ENCODE measurements at regions not wholly inside any gene's neighbourhood (a gene's known extent, or its start where the extent isn't known, plus 50 kb on each side); places are given as distances from the start of the nearest gene placed in this dataset.

DNA sequence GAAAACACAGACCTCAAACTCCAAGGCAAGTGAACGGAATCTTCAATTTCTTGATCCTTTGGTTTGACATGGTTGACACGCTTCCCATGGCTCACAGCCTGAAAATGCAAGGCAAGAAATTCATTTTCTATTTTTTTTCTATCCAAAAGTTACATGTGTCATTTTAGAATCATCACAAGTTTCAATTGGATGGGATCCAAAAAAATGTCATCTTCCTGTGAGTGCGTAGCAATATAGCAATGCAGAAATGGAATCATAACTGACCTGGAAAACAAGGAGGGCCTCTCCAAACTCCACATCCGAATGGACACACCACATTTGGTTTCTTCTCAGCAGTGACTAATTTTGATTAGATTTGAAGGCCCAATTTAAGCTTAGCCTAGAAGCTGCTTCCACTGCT, 175.8 kb upstream of the ATP11B start:
- Mint-ChIP-seq H3K4me1 (no peaks in the 10 kb centered on the region), H3K27ac (no peak overlapping the region), H3K9me3 (ENCODE audit: insufficient read depth) (no peaks in the 10 kb centered on the region), H3K27me3 (peaks cover 22% of the 10 kb centered on the region), H3K4me3 (no peak overlapping the region)
- no peak for DNase-seq
- Histone ChIP-seq H3K36me3 (replicated peaks in 1 of 2; ENCODE audit: control extremely low read depth in 1 of 2, control insufficient read depth in 1 of 2, extremely low read depth in 1 of 2, insufficient read depth in 2 of 2, low read length in 1 of 2) (no peaks in the 10 kb centered on the region), H3K27ac (ENCODE audit: low read length in 2 of 2) (no peak overlapping the region), H3K4me3 (ENCODE audit: control extremely low read depth in 1 of 5, extremely low read depth in 1 of 5, insufficient read depth in 1 of 5, low read depth in 2 of 5, low read length in 4 of 5) (no peak overlapping the region), H3K9me3 (ENCODE audit: control extremely low read depth in 1 of 3, control insufficient read depth in 2 of 3, insufficient read depth in 1 of 3, low read length in 2 of 3) (no peaks in the 10 kb centered on the region), H4K20me1 (ENCODE audit: control insufficient read depth, insufficient read depth, low read length, poor library complexity, severe bottlenecking) (no peaks in the 10 kb centered on the region), H3K4me2 (replicated peaks; ENCODE audit: low read depth, low read length, poor library complexity, severe bottlenecking) (no peak overlapping the region), H3K4me1 (ENCODE audit: control insufficient read depth in 2 of 2, insufficient read depth in 2 of 2, low read length in 2 of 2) (no peaks in the 10 kb centered on the region), H3K79me2 (ENCODE audit: control insufficient read depth, insufficient read depth, low read length) (no peaks in the 10 kb centered on the region), H3K9ac (ENCODE audit: low read length) (no peak overlapping the region), H3K27me3 (replicated peaks in 1 of 4; ENCODE audit: control extremely low read depth in 1 of 4, control insufficient read depth in 3 of 4, insufficient read depth in 4 of 4, low read length in 3 of 4) (no peaks in the 10 kb centered on the region), H2AFZ (ENCODE audit: insufficient read depth, low read depth, low read length, poor library complexity, severe bottlenecking) (no peak overlapping the region)
- ChIA-PET CTCF (no interaction called here), POLR2A (no interaction called here)
- WGBS (ENCODE audit: insufficient coverage) = 93% methylated on average over 2 of the region's 4 CpGs
- no peak for ATAC-seq (ENCODE audit: low read depth)
- intact Hi-C loops (cut with micrococcal nuclease) = no loop called here
- no peak for TF ChIP-seq EZH2 (IDR thresholded peaks at IDR 0.05; ENCODE audit: borderline replicate concordance, insufficient read depth, low read depth, low read length, poor library complexity, severe bottlenecking)
- TF ChIP-seq, protein P1, sequence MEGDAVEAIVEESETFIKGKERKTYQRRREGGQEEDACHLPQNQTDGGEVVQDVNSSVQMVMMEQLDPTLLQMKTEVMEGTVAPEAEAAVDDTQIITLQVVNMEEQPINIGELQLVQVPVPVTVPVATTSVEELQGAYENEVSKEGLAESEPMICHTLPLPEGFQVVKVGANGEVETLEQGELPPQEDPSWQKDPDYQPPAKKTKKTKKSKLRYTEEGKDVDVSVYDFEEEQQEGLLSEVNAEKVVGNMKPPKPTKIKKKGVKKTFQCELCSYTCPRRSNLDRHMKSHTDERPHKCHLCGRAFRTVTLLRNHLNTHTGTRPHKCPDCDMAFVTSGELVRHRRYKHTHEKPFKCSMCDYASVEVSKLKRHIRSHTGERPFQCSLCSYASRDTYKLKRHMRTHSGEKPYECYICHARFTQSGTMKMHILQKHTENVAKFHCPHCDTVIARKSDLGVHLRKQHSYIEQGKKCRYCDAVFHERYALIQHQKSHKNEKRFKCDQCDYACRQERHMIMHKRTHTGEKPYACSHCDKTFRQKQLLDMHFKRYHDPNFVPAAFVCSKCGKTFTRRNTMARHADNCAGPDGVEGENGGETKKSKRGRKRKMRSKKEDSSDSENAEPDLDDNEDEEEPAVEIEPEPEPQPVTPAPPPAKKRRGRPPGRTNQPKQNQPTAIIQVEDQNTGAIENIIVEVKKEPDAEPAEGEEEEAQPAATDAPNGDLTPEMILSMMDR (IDR thresholded peaks at IDR 0.05) = no peak

DNA sequence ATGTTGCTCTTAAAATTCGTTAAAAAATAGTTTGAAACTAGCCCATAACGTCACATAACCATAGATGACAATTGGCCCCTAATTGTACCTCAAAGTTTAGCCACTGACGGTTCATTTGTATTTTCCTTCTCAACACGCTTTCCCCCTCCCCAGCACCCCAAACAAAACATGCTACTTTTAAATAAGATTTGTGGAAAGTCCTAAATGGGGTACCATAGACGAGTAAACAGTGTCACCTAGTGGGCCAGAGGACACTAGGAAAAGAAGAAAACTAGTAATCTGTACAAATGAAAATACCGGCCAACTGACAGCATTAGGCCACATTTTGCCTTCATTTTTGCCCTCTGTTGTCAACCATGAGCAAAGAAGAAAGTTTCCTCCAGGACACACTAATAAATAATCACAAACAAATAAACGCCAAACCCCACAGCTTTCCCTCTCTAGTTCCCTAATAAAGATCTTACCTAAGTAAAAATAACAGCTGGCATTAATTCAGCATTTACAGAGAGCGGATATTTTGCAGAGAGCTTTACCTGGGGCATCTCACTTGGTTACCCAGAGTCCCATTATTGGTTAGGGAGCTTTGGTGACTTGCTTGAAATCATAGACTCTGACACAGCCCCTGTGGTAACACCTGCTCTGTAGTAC, 175.1 kb upstream of the ATP11B start:
- Histone ChIP-seq H3K4me3 (ENCODE audit: control extremely low read depth in 1 of 5, extremely low read depth in 1 of 5, insufficient read depth in 1 of 5, low read depth in 2 of 5, low read length in 4 of 5) (no peak overlapping the region), H3K4me1 (ENCODE audit: control insufficient read depth in 2 of 2, insufficient read depth in 2 of 2, low read length in 2 of 2) (no peaks in the 10 kb centered on the region), H3K9ac (ENCODE audit: low read length) (no peak overlapping the region), H3K4me2 (replicated peaks; ENCODE audit: low read depth, low read length, poor library complexity, severe bottlenecking) (no peak overlapping the region), H3K27ac (ENCODE audit: low read length in 2 of 2) (no peak overlapping the region), H3K36me3 (replicated peaks in 1 of 2; ENCODE audit: control extremely low read depth in 1 of 2, control insufficient read depth in 1 of 2, extremely low read depth in 1 of 2, insufficient read depth in 2 of 2, low read length in 1 of 2) (no peaks in the 10 kb centered on the region), H2AFZ (ENCODE audit: insufficient read depth, low read depth, low read length, poor library complexity, severe bottlenecking) (no peak overlapping the region), H3K27me3 (replicated peaks in 1 of 4; ENCODE audit: control extremely low read depth in 1 of 4, control insufficient read depth in 3 of 4, insufficient read depth in 4 of 4, low read length in 3 of 4) (no peaks in the 10 kb centered on the region), H3K9me3 (ENCODE audit: control extremely low read depth in 1 of 3, control insufficient read depth in 2 of 3, insufficient read depth in 1 of 3, low read length in 2 of 3) (no peaks in the 10 kb centered on the region), H4K20me1 (ENCODE audit: control insufficient read depth, insufficient read depth, low read length, poor library complexity, severe bottlenecking) (no peaks in the 10 kb centered on the region), H3K79me2 (ENCODE audit: control insufficient read depth, insufficient read depth, low read length) (no peaks in the 10 kb centered on the region)
- DNase-seq (no peak), ATAC-seq (ENCODE audit: low read depth) (no peak)
- ChIA-PET CTCF (no interaction called here), POLR2A (no interaction called here)
- intact Hi-C loops (cut with micrococcal nuclease) = no loop called here
- Mint-ChIP-seq H3K27ac (no peak overlapping the region), H3K4me1 (no peaks in the 10 kb centered on the region), H3K27me3 (peaks cover 21% of the 10 kb centered on the region), H3K9me3 (ENCODE audit: insufficient read depth) (no peaks in the 10 kb centered on the region), H3K4me3 (no peak overlapping the region)
- WGBS (ENCODE audit: insufficient coverage) = 60% methylated on average over 3 of the region's 8 CpGs
- TF ChIP-seq EZH2 (IDR thresholded peaks at IDR 0.05; ENCODE audit: borderline replicate concordance, insufficient read depth, low read depth, low read length, poor library complexity, severe bottlenecking) = no peak
- TF ChIP-seq, protein P1 (IDR thresholded peaks at IDR 0.05) = no peak
